Tibial artery (tissue), 4 donors: ENCODE measurements at regions not wholly inside any gene's neighbourhood (a gene's known extent, or its start where the extent isn't known, plus 50 kb on each side); places are given as distances from the start of the nearest gene placed in this dataset.

Experiments used
- DNase-seq, 2 donors: peaks; one replicate each; pipeline ENCODE4 v3.0.0-alpha.2; 2019
- H3K27ac ChIP-seq, 2 donors: fragments of 200-600 bp; sonication (generic) in 1 of 2; 1 replicate in 1 of 2; 2 replicates in 1 of 2; pipeline ENCODE4 v1.5.1; 2018 to 2019; ENCODE audit warnings: mild to moderate bottlenecking in 1 of 2
- H3K27me3 ChIP-seq, 2 donors: fragments of 200-600 bp; sonication (generic) in 1 of 2; one replicate each; pipeline versions ENCODE4 v1.5.1 to v1.6.0; 2016 to 2019
- H3K36me3 ChIP-seq, 3 donors: fragments of 200-600 bp; sonication (generic) in 2 of 3; one replicate each; pipeline ENCODE4 v1.5.1; 2016 to 2019; ENCODE audit warnings: mild to moderate bottlenecking in 2 of 3
- H3K4me1 ChIP-seq, 4 donors: fragments of 200-600 bp; sonication (generic) in 2 of 4; 1 replicate in 3 of 4; 2 replicates in 1 of 4; pipeline ENCODE4 v1.5.1; 2016 to 2019
- H3K4me3 ChIP-seq, 2 donors: fragments of 200-600 bp; sonication (generic) in 1 of 2; 1 replicate in 1 of 2; 2 replicates in 1 of 2; pipeline ENCODE4 v1.5.1; 2018 to 2019; ENCODE audit warnings: mild to moderate bottlenecking in 2 of 2
- H3K9me3 ChIP-seq, 3 donors: fragments of 200-600 bp; sonication (generic) in 1 of 3; one replicate each; pipeline ENCODE4 v1.5.1; 2016 to 2019
- intact Hi-C: fragments of 100-400 bp; cut with DNase I; formaldehyde crosslinking; loops from one replicate; pipeline ENCODE4 v1.15.0; 2023; ENCODE audit warnings: low total_unique reads
- TF ChIP-seq, protein P1 (sequence below), 2 experiments: fragments of 200-600 bp in 1 of 2; fragments of 450-650 bp in 1 of 2; IDR thresholded peaks; one replicate each; pipeline ENCODE4 v1.5.1; 2017 to 2019; ENCODE audit warnings: antibody characterized with exemption in 2 of 2, mild to moderate bottlenecking in 1 of 2, moderate library complexity in 1 of 2

DNA sequence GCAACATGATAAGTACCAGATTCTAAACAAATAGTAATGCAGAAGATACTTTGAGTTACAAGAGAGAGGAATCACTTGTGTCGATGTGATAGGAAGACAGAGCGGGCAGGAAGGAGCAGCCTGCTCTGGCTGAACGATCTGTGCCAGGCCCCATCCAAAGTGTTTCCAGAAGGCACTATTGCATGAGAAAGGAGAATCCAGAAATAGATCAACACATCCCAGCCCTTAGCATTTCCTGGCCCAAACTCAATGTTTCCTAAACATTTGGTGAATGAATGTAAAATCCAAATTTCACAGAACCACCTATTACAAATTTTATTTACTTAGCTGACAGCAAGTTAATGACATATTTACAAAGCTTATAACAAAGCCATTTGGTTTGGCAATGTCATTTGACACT is 257.2 kb downstream of the TXNL1 start:
- TF ChIP-seq, protein P1, sequence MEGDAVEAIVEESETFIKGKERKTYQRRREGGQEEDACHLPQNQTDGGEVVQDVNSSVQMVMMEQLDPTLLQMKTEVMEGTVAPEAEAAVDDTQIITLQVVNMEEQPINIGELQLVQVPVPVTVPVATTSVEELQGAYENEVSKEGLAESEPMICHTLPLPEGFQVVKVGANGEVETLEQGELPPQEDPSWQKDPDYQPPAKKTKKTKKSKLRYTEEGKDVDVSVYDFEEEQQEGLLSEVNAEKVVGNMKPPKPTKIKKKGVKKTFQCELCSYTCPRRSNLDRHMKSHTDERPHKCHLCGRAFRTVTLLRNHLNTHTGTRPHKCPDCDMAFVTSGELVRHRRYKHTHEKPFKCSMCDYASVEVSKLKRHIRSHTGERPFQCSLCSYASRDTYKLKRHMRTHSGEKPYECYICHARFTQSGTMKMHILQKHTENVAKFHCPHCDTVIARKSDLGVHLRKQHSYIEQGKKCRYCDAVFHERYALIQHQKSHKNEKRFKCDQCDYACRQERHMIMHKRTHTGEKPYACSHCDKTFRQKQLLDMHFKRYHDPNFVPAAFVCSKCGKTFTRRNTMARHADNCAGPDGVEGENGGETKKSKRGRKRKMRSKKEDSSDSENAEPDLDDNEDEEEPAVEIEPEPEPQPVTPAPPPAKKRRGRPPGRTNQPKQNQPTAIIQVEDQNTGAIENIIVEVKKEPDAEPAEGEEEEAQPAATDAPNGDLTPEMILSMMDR (IDR thresholded peaks at IDR 0.05), result no peak
- peaks cover 0 to 3% (median 0%) of the 10 kb centered on the region in 4 donors for H3K4me1 ChIP-seq

DNA sequence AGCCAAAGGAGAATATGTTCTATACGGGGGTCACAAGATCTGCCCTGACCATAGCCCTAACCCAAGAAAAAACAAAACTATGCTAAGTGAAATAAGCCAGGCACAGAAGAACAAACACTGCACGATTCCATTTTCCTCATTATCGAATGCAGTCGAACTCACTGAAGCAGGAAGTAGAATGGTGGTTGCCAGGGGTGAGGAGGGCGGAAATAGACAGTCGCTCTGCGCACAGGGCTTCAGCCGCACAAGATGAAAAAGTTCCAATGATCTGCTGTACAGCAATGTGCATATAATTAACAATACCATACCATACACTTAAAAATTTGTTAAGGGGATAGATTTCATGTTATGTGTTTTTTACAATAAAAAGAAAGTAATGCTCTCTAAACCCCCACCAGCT is 257.7 kb downstream of the TXNL1 start:
- no peaks in the 10 kb centered on the region for H3K27me3 ChIP-seq
- TF ChIP-seq, protein P1 (IDR thresholded peaks at IDR 0.05), result no peak
- H3K36me3 ChIP-seq, result no peaks in the 10 kb centered on the region
- no peak overlapping the region for H3K4me3 ChIP-seq
- H3K27ac ChIP-seq, result no peak overlapping the region
- no peaks in the 10 kb centered on the region for H3K9me3 ChIP-seq
- peaks cover 0 to 3% (median 0%) of the 10 kb centered on the region in 4 donors for H3K4me1 ChIP-seq
- intact Hi-C loops, result no loop called here
- no peak for DNase-seq

More for the DNA sequence above, 257.2 kb downstream of the TXNL1 start:
- no peaks in the 10 kb centered on the region for H3K36me3 ChIP-seq
- H3K27me3 ChIP-seq, result no peaks in the 10 kb centered on the region
- no peak overlapping the region for H3K27ac ChIP-seq
- H3K9me3 ChIP-seq, result no peaks in the 10 kb centered on the region
- intact Hi-C loops, result no loop called here
- DNase-seq, result no peak
- no peak overlapping the region for H3K4me3 ChIP-seq

- Histone ChIP-seq H3K36me3 (no peaks in the 10 kb centered on the region), H3K4me1 (peaks cover 0 to 3% (median 0%) of the 10 kb centered on the region in 4 donors), H3K27ac (no peak overlapping the region), H3K4me3 (no peak overlapping the region), H3K27me3 (no peaks in the 10 kb centered on the region), H3K9me3 (no peaks in the 10 kb centered on the region)
- TF ChIP-seq, protein P1 (IDR thresholded peaks at IDR 0.05), result no peak
- intact Hi-C loops, result no loop called here
- DNase-seq, result no peak
These were observed 259.1 kb downstream of the TXNL1 start for GRCh38 chr18:56379256-56379655.

DNA sequence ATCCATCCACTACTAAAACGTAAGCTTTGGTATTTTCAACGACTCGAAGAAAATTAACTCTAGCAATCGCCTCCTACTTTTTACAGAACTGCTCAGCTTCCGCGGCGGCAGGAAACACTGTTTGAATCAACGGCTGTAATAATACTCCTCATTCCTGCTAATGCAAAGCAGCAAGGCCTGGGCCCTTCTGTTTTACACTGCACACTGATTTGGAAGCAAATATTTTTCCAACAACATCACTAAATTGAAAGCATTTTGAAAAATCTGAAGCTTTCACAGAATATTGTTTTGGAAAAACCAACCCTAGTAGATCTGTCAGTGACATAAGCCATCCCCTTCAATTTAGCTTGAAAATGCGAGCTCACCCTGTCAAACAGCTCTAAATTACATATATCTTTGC is 261.2 kb downstream of the TXNL1 start:
- TF ChIP-seq, protein P1 (IDR thresholded peaks at IDR 0.05), result no peak

GRCh38 chr18:56374007-56374655 is 264.3 kb downstream of the TXNL1 start:
- Histone ChIP-seq H3K27ac (no peak overlapping the region), H3K4me3 (no peak overlapping the region), H3K36me3 (no peaks in the 10 kb centered on the region), H3K9me3 (no peaks in the 10 kb centered on the region), H3K27me3 (no peaks in the 10 kb centered on the region), H3K4me1 (no peaks in the 10 kb centered on the region)
- no peak for DNase-seq
- TF ChIP-seq, protein P1 (IDR thresholded peaks at IDR 0.05), result no peak
- intact Hi-C loops, result no loop called here

More for the DNA sequence above, 261.2 kb downstream of the TXNL1 start:
- intact Hi-C loops, result no loop called here
- Histone ChIP-seq H3K4me3 (no peak overlapping the region), H3K27ac (no peak overlapping the region), H3K27me3 (no peaks in the 10 kb centered on the region), H3K4me1 (no peaks in the 10 kb centered on the region), H3K36me3 (no peaks in the 10 kb centered on the region), H3K9me3 (no peaks in the 10 kb centered on the region)
- no peak for DNase-seq
